Testis (tissue), 2 donors: ENCODE measurements at regions not wholly inside any gene's neighbourhood (a gene's known extent, or its start where the extent isn't known, plus 50 kb on each side); places are given as distances from the start of the nearest gene placed in this dataset.

Experiments used
- CTCF ChIP-seq, 3 experiments: fragments of 450-650 bp in 2 of 3; fragments of 200-600 bp in 1 of 3; sonication (generic) in 1 of 3; IDR thresholded peaks; one replicate each; pipeline ENCODE4 v1.5.1; 2016 to 2019; ENCODE audit warnings: antibody characterized with exemption in 3 of 3, mild to moderate bottlenecking in 2 of 3, moderate library complexity in 1 of 3
- POLR2A ChIP-seq: fragments of 450-650 bp; IDR thresholded peaks from one replicate; pipeline ENCODE4 v1.6.1; 2017; ENCODE audit warnings: antibody characterized with exemption, mild to moderate bottlenecking, moderate library complexity

- TF ChIP-seq CTCF (IDR thresholded peaks at IDR 0.05) (no peak), POLR2A (no peak)
Observed at GRCh38 chr1:239817276-239817675, 274.4 kb upstream of the FMN2 start.
